Fibroblast of skin of left biceps (primary cell): ENCODE measurements at regions not wholly inside any gene's neighbourhood (a gene's known extent, or its start where the extent isn't known, plus 50 kb on each side); places are given as distances from the start of the nearest gene placed in this dataset.
"Not testable (repeated sequence)": the region's sequence is repeated elsewhere in the genome, so short reads cannot be mapped to it uniquely, and the experiment has no call there.

Experiments
- DNase-seq, 2 experiments: peaks; one replicate each; pipeline ENCODE4 v3.0.0-alpha.2; 2013; ENCODE audit warnings: low read depth in 2 of 2

GRCh38 chr7:142440906-142441411 lies 183.1 kb upstream of the PRSS58 start:
- DNase-seq: no peak

DNA sequence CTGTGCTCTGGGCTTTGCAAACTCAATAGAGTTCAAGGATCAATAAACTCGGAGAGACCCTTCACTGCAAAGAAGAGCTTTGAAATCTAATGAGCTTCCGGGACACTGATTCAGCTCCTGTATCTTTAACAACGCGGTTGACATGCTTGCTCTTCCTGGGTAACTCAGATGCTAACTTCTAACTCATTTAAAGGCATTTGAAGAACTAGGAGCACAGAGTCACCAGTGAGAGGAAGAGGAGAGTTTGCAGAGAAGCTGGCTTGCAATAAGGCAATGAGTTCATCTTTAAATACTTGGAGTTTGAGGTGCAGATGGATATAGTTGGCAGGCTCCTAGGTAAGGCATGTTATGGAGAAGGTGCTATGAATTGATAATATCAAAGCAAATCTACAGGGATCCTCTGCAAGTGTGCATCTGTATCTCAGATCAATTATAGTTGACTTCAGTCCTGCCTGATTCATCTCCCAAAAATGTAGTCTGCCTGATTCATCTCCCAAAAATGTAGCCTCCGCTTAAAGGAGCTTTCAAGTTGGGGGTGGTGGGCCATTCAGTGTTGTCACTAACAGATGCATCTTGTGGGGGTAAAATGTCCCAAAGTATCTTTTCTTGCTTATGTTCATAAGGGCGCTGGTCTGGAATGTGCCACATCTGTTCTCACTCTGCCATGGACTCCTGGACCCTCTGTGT lies 182.5 kb upstream of the PRSS58 start:
- DNase-seq: peak; percentile 72 to 75

GRCh38 chr7:142439739-142440138 lies 181.9 kb upstream of the PRSS58 start:
- no peak for DNase-seq

DNA sequence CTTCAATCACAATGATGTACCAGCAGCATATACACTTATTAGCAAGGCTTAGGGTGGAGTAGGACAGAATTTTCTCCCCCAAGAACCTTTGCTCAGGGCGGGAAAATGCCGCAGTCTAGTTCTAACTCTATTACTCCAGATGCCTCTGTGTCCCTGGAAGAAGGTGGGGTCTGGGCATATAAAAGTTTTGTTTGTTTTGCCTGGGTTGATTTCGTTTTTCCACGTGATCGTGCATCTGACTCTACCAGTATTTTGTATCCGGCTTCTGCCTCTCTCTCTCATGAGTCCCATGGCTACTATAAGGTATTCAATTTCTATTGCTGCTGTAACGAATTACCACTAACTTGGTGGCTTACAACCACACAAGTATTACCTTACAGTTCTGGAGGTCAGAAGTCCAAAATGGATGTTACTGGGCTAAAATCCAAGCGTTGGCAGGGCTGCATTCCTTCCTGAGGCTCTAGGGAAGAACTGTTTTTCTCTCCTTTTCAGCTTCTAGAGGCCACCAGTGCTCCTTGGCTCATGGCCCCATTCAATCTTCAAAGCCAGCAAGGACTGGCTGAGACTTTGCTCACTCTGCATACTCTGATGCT lies 181.2 kb upstream of the PRSS58 start:
- no peak for DNase-seq

- no peak for DNase-seq
Observed at GRCh38 chr7:142438235-142438922, 180.5 kb upstream of the PRSS58 start.

DNA sequence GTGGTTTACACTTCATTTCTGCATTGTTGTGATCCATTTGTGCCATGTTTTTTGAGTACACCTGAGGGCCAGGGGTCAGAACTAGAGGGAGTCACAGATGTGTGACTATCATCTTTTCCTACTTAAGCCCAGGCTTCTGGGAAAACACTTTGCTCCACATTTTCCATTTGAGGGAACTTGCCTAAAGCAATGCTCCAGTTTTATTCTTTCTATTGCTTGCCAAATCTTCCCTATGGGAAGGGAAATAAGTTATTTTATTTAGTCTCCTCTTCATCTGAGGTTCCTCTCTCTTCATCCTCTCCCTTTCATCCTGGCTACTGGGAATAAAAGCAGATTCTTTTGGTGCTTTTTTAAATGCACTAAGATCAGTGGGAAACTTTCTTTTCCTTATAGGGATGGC lies 179.9 kb upstream of the PRSS58 start:
- DNase-seq: no peak

GRCh38 chr7:142436601-142437000 lies 178.7 kb upstream of the PRSS58 start:
- no peak for DNase-seq

- DNase-seq: not testable (repeated sequence)
Observed at GRCh38 chr7:142435606-142436005, 177.7 kb upstream of the PRSS58 start.

- no peak for DNase-seq
Observed at GRCh38 chr7:142434666-142435167, 176.9 kb upstream of the PRSS58 start.

DNA sequence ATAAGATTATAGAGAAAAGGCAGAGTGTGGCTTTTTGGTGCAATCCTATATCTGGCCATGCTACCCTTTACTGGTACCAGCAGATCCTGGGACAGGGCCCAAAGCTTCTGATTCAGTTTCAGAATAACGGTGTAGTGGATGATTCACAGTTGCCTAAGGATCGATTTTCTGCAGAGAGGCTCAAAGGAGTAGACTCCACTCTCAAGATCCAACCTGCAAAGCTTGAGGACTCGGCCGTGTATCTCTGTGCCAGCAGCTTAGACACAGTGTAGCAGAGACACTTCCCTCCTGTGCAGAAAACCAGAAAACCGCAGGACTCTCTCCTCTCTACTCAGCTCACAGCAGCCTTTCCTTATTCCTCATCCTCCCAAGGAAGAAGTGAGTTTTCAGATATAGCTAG lies 176.3 kb upstream of the PRSS58 start:
- DNase-seq: not testable (repeated sequence)

- no peak for DNase-seq
Observed at GRCh38 chr7:142432377-142432776, 174.5 kb upstream of the PRSS58 start.

- no peak for DNase-seq
Observed at GRCh38 chr7:142431491-142431890, 173.6 kb upstream of the PRSS58 start.

- no peak for DNase-seq
Observed at GRCh38 chr7:142428094-142428493, 170.2 kb upstream of the PRSS58 start.

GRCh38 chr7:142425281-142425680 lies 167.4 kb upstream of the PRSS58 start:
- no peak for DNase-seq

- DNase-seq: no peak
Observed at GRCh38 chr7:142422621-142423020, 164.8 kb upstream of the PRSS58 start.

DNA sequence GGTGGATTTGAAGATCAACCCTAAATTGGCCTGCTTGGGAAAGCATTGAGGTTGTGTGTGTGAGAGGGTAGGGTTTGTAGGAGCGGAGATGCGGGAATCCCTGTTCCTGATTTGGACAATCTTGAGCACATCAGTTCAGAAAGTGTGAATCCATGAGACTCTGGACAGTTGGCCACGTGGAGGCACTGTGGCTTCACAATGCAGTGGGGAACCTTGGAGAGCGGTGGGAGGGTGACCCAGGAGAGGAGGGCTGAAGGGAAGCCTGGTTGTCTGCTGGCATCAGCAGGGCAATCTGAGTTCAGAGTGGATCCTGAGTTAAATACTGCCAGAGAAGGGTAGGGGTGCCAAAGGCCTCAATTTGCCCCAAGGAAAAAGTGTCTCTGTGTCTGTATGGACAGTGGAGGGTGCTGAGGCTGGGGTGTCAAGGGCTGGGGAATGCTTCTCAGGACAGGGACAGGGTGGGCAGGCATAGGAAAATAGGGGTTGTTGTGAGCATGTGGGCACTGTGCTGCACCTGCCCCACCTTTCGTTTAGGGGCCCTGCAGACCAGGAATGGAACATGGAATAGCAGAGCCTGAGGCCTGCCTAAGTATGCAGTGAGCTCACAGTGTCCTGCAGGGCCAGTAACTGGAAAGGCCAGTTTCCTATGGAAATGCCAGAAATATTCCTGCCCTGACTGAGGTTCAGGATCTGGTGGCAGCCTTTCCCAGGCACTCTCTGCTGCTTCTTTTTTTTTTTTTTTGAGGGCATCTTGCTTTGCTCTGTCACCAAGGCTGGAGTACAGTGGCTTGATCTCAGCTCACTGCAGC lies 162.9 kb upstream of the PRSS58 start:
- no peak for DNase-seq

- DNase-seq: no peak
Observed at GRCh38 chr7:142418326-142418725, 160.5 kb upstream of the PRSS58 start.

DNA sequence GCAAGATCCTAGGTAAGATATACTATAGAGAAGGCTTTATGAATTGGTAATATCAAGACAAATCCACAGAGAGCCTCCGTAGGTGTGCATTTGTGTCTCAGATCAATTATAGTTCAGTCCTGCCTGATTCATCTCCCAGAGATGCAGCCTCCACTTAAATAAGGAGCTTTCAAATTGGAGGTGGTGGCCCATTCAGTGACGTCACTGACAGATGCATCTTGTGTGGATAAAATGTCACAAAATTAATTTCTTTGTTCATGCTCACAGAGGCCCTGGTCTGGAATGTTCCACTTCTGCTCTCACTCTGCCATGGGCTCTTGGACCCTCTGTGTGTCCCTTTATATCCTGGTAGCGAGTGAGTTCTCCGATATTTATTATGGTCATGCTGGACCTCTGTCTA lies 157.1 kb upstream of the PRSS58 start:
- no peak for DNase-seq

GRCh38 chr7:142414135-142414534 lies 156.3 kb upstream of the PRSS58 start:
- no peak for DNase-seq

DNA sequence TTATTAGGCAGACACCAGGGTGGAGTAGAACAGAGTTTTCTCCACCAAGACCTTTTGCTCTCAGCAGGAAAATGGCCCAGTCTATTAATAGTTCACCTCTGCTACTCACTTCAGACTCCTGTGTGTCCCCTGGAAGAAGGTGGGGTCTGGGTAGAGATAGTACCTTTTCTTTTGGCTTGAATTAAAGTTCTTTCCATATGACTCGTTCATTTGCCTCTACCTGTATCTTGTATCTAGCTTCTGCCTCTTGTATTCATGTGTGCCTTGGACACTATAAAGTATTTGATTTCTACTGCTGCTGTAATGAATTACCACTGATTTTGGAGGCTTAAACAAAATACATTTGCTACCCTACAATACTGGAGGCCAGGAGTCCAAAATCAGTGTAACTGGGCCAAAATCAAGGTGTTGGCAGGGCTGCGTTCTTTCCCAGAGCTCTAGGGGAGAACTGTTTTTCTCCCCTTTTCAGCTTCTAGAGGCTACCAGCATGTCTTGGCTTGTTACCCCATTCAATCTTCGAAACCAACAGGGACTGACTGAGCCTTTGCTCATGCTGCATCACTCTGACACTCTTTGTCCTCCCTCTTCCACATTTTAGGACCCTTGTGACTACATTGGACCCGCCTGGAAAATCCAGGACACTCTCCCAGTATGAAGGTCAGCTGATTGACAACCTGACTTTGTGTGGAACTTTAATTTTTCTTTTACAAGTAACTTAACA lies 155.6 kb upstream of the PRSS58 start:
- no peak for DNase-seq

DNA sequence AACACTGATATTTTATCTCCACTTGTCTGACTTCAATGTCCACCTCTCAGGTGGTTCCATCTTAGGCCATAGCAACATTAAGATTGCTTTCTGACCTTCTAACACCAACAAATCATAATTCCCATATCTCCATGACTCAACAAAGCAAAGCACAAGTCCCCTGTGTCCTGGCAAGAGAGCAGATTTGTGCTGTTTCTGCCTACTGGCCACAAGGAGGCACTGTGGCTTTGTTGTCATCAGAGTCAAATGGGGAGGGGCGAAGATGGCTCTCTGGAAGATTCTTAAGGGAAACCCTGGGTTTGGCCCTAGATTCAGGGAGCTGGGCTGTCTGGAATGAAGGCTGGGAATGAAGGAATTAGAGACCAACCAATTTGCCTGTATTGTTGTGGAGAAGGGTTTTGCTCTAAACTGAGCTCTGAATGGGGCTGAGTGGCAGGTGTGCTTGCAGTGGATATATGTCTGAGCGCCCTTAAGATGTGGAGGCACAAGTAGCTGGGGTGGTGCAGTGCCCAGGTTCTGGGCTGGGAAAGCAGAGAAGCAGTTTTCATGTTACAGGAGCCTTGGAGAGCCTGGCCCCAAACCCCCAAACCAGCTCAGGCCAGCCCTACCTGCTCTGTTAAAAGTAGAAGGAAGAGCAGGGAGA lies 154.8 kb upstream of the PRSS58 start:
- peak; percentile 19 to 23 for DNase-seq
